Umbilical cord (tissue), 1 donor: ENCODE measurements at regions not wholly inside any gene's neighbourhood (a gene's known extent, or its start where the extent isn't known, plus 50 kb on each side); places are given as distances from the start of the nearest gene placed in this dataset.
"Not testable (repeated sequence)": the region's sequence is repeated elsewhere in the genome, so short reads cannot be mapped to it uniquely, and the experiment has no call there.

Experiments
- DNase-seq: peaks from one replicate; pipeline ENCODE4 v3.0.0-alpha.2; 2015; ENCODE audit warnings: low spot score

DNA sequence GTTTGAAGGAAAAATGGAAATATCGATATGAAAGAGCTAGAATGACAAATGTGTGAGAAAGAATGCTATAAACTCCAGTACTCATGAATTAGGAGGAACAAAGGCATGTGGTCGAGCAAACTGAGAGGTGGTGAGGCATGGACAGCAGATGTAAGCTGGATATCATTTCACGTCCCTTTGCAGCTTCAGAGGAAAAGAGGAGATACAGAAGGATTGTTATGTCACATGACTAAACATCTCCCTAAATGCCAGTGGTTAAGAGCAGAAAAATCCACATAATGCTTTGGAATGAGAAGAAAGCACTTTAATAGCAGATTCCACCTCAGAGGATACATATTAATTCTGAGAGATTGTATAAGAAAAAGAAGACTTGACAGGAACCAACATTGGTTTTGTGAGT lies 248.7 kb downstream of the ZIC4 start:
- DNase-seq: peak; percentile 52

DNA sequence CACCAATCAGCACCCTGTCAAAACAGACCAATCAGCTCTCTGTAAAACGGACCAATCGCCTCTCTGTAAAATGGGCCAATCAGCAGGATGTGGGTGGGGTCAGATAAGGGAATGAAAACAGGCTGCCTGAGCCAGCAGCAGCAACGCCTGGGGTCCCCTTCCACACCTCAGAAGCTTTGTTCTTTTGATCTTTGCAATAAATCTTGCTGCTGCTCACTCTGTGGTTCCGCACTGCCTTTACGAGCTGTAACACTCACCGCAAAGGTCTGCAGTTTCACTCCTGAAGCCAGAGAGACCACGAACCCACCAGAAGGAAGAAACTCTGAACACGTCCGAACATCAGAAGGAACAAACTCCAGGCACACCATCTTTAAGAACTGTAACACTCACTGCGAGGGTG lies 251.4 kb downstream of the ZIC4 start:
- DNase-seq: not testable (repeated sequence)

DNA sequence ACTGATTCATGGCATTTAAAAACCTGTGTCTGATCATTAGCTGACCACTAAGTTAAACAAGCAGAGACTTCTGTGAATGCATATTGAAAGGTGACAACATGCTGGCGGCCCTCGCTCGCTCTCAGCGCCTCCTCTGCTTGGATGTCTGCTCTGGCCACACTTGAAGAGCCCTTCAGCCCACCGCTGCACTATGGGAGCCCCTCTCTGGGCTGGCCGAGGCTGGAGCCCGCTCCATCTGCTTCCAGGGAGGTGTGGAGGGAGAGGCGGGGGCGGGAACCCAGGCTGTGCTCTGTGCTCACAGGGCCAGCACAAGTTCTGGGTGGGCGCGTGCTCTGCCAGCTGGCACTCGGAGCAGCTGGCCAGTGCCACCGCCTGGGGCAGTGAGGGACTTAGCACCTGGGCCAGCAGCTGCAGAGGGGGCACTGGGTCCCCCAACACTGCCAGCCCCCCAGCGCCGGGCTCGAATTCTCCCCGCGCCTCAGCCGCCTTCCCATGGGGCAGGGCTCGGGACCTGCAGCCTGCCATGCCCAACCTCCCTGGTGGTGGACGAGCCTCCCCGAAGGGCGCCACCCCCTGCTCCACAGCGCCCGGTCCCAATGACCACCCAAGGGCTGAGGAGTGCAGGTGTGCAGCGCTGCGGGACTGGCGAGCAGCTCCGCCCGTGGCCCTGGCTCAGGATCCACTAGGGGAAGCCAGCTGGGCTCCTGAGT lies 252.4 kb downstream of the ZIC4 start:
- DNase-seq: no peak

DNA sequence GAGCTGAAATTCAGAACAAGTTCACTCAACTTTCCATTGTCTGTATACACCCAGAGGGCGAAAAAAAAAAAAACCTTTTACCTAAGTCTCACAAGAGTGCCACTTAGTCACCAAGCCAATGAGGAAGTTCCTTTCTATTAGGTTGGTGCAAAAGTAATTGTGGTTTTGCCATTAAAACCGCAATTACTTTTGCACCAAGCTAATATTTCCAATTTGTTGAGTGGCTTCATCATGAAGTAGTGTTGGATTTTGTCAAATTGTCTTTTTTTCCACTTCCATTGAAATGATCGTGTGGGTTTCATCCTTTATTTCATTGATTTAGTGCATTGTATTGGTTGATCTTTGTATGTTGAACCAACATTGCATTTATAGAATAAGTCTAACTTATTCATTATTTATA lies 253.9 kb downstream of the ZIC4 start:
- no peak for DNase-seq

DNA sequence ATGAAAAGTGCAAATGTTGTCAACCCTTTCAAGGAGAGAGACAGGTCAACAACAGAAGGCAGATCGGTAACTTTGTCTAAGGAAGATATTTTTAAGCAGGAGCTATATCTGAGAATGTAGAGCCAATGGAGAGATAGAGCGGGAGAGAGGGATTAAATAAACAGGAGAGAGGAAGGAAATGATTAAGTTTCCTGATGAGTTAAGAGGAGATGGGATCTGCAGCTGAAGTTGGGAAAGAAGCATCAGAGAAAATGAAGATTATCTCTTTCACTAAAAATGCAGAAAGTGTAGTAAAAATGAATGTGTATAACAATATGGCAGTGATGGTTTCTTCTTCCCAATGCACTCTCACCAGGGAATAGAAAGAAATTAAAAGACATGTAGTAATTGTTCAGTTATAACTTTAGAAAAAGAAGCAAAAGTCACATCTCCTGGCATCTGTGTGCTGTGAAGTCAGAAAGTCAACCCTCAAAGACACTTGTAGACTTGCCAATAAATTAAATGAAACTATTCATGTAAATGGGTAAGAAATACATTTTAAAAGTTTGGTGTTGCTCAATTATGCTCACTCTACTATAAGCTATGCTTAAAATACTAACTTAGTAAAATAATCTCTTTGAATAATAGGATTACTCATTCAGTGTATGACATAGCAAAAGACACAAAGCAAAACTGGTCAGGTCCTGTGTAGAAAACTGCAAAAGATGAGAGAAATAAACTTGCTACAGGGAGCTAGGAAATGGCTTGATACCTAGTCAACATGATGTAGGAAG lies 264.6 kb downstream of the ZIC4 start:
- DNase-seq: no peak

- no peak for DNase-seq
Measured at GRCh38 chr3:147139341-147139740, 267.0 kb downstream of the ZIC4 start.

GRCh38 chr3:147132168-147132567 lies 274.2 kb downstream of the ZIC4 start:
- no peak for DNase-seq

- DNase-seq: no peak
Measured at GRCh38 chr3:147130461-147130860, 275.9 kb downstream of the ZIC4 start.

GRCh38 chr3:147129665-147130064 lies 276.7 kb downstream of the ZIC4 start:
- DNase-seq: no peak

DNA sequence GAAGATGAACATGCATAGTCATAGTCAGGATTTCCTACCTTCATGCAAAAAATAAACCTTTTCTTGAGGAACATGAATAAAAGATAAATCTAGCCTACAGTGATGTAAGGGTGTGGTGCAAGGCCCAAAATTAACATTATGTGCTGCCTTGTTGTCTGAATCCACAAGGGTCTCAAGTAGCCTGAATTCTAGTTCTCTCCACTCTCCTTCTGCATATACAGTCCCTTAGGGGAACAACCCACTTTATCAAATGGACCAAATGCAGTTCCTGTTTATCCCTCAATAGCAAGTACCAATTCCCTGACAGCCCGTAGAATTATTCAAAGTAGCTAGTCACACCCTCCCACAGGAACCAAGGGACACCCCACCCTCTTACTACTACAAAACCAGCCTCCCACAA lies 284.0 kb downstream of the ZIC4 start:
- DNase-seq: no peak

- DNase-seq: no peak
Measured at GRCh38 chr3:147119989-147120388, 286.4 kb downstream of the ZIC4 start.

GRCh38 chr3:147119346-147119745 lies 287.0 kb downstream of the ZIC4 start:
- no peak for DNase-seq

GRCh38 chr3:147118611-147119010 lies 287.7 kb downstream of the ZIC4 start:
- no peak for DNase-seq

- no peak for DNase-seq
Measured at GRCh38 chr3:147117631-147118030, 288.7 kb downstream of the ZIC4 start.

DNA sequence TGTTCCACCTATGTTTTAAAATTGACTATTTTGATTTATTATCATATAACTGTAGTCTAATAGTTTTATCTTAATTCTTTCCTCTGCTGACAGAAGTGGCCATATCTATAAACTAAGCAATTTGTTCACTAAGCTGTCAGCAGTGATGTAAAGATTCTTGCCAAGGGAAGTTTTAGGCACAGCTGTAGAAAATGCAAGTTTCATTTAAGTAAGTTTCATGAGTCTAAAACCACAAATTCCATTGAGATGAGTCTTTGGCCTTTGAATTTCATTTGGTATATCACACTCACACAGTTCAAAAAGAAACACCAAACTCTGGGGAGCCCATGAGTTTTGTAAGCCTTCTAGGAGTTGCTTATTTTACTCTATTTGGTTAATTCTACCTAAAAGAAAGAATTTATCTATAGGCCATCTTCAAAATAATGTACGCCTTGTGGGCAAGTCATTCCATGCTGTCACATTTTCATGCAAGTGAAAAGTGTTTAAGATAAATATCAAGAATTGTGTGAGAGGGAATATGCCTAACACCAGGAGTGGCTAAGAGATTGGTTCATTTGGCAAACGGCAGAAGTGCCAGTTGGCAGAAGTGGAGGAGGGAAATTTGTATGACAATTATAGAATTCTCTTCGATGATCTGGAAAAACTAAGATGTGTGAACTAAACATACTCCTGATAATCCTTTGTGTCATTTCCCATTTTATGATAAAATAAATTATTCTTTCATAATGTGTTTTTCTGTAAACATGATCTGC lies 292.9 kb downstream of the ZIC4 start:
- DNase-seq: peak; percentile 48

DNA sequence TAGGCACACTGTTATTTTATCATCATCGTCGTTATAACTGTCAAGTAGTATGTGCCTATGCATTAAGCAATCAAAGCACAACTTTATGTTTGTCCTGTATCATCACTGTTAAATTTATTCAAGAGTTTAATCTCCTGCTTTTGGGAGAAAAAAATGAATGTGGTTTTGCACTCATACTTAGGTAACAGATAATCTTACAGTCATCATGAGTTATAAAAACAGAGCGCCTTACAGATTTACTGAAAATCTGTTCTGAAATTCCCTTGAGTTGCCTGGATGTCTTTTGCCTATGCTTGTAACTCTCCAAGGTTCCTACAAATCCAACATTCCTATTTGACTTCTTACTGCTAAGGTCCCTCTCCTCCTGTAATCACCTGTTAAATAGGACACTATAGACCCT lies 307.3 kb downstream of the ZIC4 start:
- DNase-seq: no peak

GRCh38 chr3:147090461-147090860 lies 315.9 kb downstream of the ZIC4 start:
- DNase-seq: no peak

GRCh38 chr3:147089286-147089685 lies 317.1 kb downstream of the ZIC4 start:
- peak; percentile 35 for DNase-seq

DNA sequence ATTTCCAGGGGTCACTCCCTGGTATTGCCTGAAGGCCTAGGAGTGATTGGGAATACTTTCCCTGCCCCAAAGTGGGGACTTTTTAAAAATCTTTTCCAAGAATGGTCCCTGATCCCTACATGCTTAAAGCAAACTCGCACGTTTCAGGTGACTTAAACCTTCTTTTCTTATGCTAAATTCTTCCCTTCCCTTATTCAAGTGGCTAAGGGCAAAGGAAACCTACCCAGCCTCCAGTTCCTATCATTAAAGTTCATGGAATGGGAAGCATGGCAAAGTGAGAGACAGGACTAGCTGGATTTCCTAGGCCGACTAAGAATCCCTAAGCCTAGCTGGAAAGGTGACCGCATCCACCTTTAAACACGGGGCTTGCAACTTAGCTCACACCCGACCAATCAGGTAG lies 346.8 kb downstream of the ZIC4 start:
- DNase-seq: not testable (repeated sequence)

DNA sequence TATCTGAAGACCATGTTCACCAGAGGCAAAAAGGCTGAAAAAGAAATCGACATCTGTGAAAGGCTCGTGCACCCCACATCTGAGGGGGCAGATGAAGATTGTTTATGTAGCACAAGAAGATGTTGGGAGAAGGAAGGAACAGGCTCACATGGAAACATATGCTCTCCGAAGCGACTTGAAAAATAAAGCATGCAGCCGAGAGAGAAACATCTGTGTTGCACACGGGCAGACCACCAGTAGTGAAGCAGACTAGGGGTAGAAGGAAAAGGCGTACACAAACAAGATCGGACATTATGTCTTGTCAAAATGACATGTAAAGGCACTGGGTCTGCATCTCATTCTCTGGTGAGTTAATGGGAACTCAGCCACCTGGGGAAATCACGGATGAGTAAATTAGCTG lies 356.5 kb downstream of the ZIC4 start:
- DNase-seq: no peak

- DNase-seq: no peak
Measured at GRCh38 chr3:147049305-147049704, 357.0 kb downstream of the ZIC4 start.

GRCh38 chr3:147046916-147047315 lies 359.4 kb downstream of the ZIC4 start:
- DNase-seq: no peak

DNA sequence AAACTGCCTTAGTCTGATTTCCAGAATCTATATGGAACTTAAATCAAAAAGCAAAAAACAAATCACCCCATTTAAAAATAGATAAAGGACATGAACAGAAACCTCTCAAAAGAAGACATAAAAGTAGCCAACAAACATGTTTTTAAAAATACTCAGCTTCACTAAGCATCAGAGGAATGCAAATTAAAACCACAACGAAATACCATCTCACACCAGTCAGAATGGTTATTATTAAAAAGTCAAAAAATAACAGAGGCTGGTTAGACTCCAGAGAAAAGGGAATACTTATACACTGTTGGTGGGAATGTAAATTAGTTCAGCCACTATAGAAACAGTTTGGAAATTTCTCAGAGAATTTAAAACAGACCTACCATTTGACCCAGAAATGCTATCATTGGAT lies 367.9 kb downstream of the ZIC4 start:
- DNase-seq: no peak
